HG03521 (cell line): ENCODE measurements at regions not wholly inside any gene's neighbourhood (a gene's known extent, or its start where the extent isn't known, plus 50 kb on each side); places are given as distances from the start of the nearest gene placed in this dataset.

ENCODE experiments used
- ATAC-seq: cut with Tn5 transposase; IDR thresholded peaks from one replicate; pipeline ENCODE4 v1.9.1; 2021; ENCODE audit warnings: mild to moderate bottlenecking, moderate library complexity; ENCODE audit not compliant: unreplicated experiment

DNA sequence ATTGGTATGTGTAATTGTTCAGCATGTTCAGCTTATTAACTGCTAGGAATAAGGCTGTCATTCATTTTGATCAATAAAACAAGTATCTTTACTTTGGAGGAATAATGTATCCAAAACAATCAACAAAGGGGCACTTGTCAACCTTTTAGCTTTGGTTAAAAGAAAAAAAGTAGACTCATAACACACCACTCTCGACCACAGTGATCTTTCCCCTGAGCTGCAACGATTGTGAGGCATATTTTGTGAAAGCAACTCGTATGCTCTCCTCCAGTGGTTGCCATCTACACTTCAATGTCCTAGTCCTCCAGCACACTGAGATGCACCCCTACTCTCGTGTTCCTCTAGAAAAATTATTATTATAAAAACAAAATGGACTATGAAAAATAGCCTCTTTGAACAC is 60.1 kb upstream of the PDE7B start:
- no peak for ATAC-seq

DNA sequence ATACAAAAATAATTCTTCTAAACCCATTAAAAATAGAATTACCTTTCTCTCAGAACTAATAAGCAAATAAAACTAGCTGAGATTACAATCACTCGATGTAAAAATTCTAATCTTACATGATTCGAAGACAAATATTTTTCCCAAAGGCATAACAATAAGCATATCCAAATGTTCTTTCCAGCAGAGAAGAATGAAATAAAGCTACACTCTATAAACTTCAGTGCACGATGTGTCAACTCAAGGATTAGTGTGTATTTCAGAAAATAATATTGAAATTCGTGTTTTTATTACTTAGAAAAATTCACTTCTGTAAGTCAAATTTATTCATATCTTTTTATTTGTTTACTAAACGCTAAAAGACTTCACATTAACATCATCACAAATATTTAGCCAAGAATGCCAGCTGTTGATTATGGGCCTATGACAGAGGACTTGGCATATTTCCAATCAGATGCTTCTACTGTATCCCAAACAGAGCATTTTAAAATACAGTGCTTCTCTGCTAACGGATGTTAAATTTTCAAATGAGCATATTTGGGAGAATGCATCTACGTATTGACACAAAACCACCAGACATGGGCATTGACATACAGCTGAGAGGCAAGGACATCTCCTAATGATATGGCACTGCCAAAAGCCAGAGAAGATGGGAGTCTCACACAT is 54.7 kb upstream of the PDE7B start:
- ATAC-seq, result no peak

DNA sequence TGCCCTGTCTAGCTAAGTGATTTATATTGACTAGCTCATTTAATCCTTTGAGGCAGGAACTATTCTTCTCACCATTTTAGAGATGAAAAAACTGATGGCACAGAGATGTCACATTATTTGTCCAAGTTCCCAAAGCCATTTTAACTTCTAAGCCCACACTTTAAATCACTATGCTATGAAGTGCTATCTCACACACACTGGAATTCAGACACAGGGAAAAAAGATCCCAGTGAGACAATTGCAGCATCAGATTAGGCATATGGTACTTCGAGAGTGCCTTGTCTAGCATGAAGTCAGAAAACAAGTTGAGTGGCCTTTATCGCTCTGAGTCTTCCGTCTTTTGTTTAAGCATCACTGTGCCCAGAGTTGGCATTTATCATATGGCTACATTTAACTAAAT is 54.1 kb upstream of the PDE7B start:
- no peak for ATAC-seq

DNA sequence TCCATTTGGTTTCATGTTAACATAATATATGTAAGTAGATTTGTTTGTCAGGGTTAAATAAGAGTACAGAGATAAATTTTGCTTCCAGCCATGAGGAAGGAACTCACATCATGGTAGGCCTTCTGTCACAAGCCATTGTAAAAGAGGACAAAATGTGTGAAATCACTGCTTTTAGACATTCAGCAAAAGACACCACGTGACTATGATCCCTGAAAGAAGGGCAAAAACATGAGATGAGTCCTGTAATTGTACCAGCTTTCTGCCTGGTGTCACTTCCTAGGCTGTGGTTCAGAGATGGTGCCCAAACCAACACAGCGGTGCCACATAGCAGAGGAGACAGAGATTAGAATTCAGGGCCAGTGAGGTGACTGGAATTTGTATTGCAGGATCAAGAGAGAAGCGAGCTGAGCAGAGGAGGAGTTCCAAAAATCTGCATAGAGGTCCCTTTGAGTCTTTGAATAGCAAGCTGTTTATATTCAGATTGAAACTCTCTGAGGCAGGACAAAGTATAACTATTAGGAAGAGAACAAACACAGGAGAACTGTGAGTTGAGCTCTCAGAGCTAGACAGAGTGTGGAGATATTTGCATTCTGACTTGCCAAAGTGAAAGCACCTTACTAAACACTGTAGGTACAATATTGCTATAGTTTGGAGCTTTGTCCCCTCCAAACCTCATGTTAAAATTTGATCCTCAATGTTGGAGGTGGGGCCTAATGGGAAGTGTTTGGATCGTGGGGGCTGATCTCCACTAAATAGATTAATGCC is 52.6 kb upstream of the PDE7B start:
- no peak for ATAC-seq
